Bronchial epithelial cell (primary cell): ENCODE measurements at regions not wholly inside any gene's neighbourhood (a gene's known extent, or its start where the extent isn't known, plus 50 kb on each side); places are given as distances from the start of the nearest gene placed in this dataset.
"Not testable (repeated sequence)": the region's sequence is repeated elsewhere in the genome, so short reads cannot be mapped to it uniquely, and the experiment has no call there.

Experiments used
- DNase-seq: peaks from one replicate; pipeline ENCODE4 v3.0.0-alpha.2; 2010; ENCODE audit warnings: low read depth
- FAIRE-seq: peaks from 2 replicates; lab custom pipeline; 2011; peaks lifted over from hg19 to GRCh38; lab: Jason Lieb, UNC
- H3K27me3 ChIP-seq: 2 replicates; pipeline ENCODE4 v1.5.1; 2011; ENCODE audit warnings: low read length; ENCODE audit not compliant: control insufficient read depth, insufficient read depth
- H3K36me3 ChIP-seq: 2 replicates; pipeline ENCODE4 v1.5.1; 2011; ENCODE audit warnings: low read length; ENCODE audit not compliant: control insufficient read depth, insufficient read depth
- H3K4me3 ChIP-seq: 2 replicates; pipeline ENCODE4 v1.5.1; 2011; ENCODE audit warnings: mild to moderate bottlenecking, low read depth, low read length, control low read depth
- CTCF ChIP-seq: IDR thresholded peaks from 2 replicates; pipeline ENCODE4 v1.5.1; 2011; ENCODE audit warnings: mild to moderate bottlenecking, moderate library complexity, low read length, control low read depth, inconsistent platforms; ENCODE audit not compliant: insufficient read depth, severe bottlenecking

DNA sequence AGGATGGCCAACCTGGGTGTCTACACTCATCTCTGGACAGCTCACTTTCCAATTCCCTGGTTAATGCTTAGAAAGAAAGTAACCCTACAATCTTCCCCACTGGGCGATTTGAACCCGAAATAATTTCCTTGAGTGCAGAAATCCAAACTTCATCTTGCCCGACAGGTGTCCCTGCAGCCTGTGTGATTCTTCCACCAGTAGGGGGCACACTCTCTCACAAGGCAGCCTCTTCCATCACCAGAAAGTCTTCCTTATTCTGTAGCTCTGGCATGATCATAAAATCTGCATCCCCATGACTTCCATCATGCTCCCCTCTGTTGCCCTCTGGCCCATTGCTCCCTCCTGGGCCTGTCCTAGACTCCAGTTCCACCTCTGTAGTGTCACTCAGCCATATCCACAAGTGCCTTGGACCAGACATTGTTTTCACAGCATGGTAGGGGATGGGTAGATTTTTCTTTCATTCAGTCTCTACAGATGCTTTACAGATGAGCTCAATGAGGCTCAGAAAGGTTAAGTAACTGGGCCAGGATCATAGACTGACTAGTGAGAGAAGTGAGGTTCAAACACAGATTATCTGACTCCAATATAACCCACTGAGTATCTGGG, 170.4 kb upstream of the SPTLC3 start:
- H3K4me3 ChIP-seq: no peak overlapping the region
- peak; percentile 76 for FAIRE-seq
- H3K27me3 ChIP-seq: no peaks in the 10 kb centered on the region
- DNase-seq: no peak
- H3K36me3 ChIP-seq: no peaks in the 10 kb centered on the region
- TF ChIP-seq CTCF: peak; percentile 23

DNA sequence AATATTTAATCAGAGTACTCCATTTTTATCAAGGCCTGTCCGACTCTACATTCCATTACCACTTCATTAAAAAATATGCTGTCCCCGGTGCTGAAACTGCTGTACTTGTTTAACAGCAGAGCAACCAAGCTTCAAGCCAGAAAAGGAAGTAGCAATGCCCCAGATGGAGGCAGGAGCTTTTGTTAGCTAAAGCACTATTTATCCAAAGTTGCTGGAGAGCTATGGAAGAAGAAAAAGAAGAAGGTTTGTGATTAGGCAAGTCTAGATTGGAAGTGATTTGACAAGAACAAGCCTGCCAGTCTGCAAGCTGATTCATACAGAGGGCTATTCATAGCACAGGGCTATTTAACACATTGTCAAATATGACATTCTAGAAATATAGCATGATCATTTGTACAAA, 160.9 kb upstream of the SPTLC3 start:
- H3K36me3 ChIP-seq: no peaks in the 10 kb centered on the region
- H3K4me3 ChIP-seq: no peak overlapping the region
- no peak for FAIRE-seq
- DNase-seq: peak; percentile 72
- H3K27me3 ChIP-seq: no peaks in the 10 kb centered on the region
- no peak for TF ChIP-seq CTCF

DNA sequence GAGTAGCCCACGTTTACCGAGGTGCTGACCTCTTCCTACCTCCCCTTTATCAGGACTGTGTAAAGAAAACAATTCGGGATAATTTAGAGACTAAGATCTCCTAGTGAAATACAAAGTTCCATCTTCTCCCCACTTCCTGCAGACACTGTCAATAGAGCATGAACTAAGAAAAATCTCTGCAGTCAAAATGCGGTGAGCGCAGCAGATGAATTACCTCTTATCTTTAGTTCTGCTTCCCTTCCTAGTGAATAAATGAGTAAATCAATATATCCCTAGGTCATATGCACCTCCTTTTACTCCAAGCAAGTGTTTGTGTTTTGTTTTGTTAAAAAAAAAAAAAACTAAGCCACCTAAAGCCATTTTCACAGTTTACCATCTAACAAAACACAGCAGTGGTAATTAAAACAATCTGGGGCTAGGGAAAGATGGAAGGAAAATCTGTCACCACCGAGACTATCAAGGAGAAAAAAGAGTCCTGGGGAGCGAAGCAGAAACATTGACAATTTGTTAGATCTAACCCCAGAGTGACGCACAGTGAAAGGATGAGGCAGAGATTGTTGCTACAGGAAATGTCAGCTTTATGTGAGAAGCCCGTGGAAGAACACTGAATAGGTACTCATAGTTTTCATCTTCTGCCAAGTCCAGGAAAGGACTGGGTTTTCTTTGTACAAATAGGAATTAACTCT, 159.4 kb upstream of the SPTLC3 start:
- no peak for TF ChIP-seq CTCF
- FAIRE-seq (no peak), DNase-seq (no peak)
- Histone ChIP-seq H3K4me3 (no peak overlapping the region), H3K36me3 (no peaks in the 10 kb centered on the region), H3K27me3 (no peaks in the 10 kb centered on the region)

GRCh38 chr20:12857643-12858042, 151.1 kb upstream of the SPTLC3 start:
- H3K4me3 ChIP-seq, H3K36me3 ChIP-seq, H3K27me3 ChIP-seq, DNase-seq, FAIRE-seq: not testable (repeated sequence)

- Histone ChIP-seq H3K4me3 (no peak overlapping the region), H3K27me3 (no peaks in the 10 kb centered on the region), H3K36me3 (no peaks in the 10 kb centered on the region)
- FAIRE-seq (no peak), DNase-seq (no peak)
- no peak for TF ChIP-seq CTCF
These were observed 148.0 kb upstream of the SPTLC3 start for GRCh38 chr20:12860619-12861247.

DNA sequence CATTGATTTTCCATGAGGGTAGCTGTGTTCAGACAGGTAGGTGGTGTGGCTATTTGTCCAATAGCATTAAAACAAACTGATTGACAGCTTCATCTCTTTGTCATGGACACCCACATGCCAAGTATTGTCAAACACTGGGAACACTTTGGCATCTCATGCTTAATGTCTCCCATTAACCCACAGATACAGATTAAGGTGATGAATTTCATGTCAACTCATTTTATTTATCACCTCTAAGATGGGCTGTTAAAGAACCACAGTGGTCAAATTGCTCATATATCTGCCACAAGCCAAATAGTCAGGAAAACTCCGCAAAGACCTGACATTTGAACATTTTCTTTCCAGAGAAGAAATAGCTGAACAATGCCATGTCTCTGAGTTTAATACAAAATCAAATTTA, 139.1 kb upstream of the SPTLC3 start:
- Histone ChIP-seq H3K4me3 (no peak overlapping the region), H3K36me3 (no peaks in the 10 kb centered on the region), H3K27me3 (no peaks in the 10 kb centered on the region)
- DNase-seq: no peak
- no peak for TF ChIP-seq CTCF
- FAIRE-seq: no peak
